MV-4-11 (cell line): ENCODE measurements at regions not wholly inside any gene's neighbourhood (a gene's known extent, or its start where the extent isn't known, plus 50 kb on each side); places are given as distances from the start of the nearest gene placed in this dataset.

Experiments
- DNase-seq: peaks from one replicate; lab custom pipeline; 2025; lab: John Stamatoyannopoulos, UW

DNA sequence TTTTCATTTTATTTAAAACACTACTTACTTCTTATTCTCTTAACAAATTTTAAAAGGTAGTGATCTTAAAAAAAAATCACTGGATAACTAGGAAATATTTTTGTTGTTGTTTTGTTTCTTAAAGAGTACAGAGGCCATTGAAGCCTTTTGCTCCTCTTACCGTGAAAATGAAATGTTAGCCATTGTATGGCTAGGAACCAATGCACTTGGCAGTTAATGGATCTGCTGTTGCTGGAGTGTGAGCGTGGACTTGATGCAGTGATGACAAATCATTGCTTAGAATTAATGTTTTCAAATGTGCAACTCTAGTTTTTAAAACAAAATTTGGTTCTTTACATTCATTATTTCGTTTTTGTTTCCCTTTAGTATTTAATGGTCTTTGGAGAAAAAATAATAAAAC, 162.3 kb downstream of the HAUS1 start:
- no peak for DNase-seq

DNA sequence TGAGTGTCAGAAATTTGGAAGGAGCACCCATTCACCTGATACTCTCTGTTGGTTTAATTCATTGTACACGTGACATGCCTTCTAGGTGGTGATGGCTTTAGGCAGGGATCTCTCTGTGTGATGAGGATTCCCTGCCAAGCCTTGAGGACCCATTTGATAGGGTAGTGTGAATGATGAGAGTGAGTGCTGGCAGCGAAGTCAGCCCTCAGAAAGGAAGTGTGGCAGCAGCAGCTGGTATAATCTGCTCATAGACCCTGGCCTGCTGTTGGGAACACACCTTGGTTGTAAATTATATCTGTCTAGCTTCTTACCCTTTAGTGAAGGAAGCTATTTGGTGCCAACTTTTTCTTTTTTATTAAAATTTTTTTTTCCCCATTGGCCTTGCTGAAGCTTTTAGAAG, 164.5 kb downstream of the HAUS1 start:
- DNase-seq = no peak

GRCh38 chr18:46269275-46269674, 165.1 kb downstream of the HAUS1 start:
- DNase-seq = no peak

DNA sequence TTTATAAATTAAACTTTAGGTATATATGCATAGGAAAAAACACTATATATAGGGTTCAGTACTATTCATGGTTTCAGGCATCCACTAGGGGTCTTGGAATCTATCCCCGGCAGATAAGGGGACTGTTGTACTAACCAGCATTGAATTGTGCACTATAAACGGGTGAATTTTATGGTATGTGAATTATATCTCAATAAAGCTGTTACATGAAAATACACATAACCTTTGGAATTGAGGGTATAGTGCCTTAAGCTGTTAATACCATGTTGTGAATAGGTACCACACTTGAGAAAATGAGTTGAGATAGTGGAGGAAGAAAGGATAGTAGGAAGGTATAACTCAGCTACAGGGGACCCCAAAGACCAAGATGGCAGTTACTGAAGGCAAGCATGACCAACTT, 167.3 kb downstream of the HAUS1 start:
- DNase-seq = no peak

DNA sequence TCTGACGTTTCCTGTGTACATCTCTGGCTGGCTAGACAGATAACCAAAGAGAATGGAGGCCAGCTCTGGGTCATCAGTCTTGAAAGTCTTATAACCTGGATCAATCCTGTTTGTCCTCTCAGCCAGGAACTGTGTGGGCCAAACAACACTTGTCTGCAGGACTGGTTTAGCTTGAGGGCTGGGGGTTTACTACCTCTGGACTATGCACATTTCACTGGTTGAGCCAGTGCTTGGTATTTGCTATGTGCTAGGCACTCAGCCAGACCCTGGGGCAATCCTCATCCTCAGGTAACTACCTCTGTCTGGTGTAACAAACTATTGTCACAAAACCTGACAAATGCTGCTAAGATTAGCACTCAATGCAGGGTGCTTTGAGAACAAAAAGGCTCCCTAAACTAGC, 169.7 kb downstream of the HAUS1 start:
- DNase-seq = no peak

DNA sequence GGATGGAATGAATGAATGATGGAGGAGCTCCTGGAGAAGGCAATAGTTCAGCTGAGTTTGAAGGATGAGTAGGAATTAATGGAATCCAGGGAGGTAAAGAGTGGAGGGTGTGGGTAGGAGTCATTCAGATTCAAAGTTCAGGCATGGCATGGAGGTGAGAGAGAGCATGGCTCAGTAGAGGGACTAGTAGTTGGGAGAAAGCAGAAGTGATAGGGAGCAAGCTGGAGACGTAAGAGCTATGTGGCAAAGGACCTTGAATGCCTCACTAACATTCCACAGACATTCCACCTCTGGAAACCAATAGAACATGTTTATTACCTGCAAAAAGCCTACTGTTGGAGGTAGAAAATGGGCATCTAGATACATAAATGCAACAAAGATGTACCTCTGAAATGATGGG, 170.1 kb downstream of the HAUS1 start:
- no peak for DNase-seq

DNA sequence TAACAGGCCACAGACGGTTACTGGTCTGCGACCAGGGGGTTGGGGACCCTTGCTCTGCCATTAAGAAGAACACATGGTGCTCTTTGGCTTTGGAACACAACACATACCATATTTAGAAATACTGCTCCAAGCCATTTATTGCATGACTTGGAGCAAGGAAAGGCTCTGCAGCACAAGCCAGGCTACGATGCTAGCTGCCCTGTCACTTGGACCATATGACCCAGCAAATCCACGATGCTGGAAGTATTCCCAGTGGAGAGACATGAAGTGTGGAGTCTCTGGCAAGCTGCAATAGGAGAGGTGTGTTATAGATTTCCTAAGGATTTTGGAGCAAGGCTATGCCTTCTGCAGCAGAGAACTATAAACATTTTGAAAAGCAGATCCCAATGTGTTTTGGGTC, 171.2 kb downstream of the HAUS1 start:
- DNase-seq = no peak

GRCh38 chr18:46276748-46277147, 172.6 kb downstream of the HAUS1 start:
- no peak for DNase-seq

- DNase-seq = no peak
Measured at GRCh38 chr18:46278481-46279465, 174.6 kb downstream of the HAUS1 start.

GRCh38 chr18:46279673-46280072, 175.5 kb downstream of the HAUS1 start:
- no peak for DNase-seq

DNA sequence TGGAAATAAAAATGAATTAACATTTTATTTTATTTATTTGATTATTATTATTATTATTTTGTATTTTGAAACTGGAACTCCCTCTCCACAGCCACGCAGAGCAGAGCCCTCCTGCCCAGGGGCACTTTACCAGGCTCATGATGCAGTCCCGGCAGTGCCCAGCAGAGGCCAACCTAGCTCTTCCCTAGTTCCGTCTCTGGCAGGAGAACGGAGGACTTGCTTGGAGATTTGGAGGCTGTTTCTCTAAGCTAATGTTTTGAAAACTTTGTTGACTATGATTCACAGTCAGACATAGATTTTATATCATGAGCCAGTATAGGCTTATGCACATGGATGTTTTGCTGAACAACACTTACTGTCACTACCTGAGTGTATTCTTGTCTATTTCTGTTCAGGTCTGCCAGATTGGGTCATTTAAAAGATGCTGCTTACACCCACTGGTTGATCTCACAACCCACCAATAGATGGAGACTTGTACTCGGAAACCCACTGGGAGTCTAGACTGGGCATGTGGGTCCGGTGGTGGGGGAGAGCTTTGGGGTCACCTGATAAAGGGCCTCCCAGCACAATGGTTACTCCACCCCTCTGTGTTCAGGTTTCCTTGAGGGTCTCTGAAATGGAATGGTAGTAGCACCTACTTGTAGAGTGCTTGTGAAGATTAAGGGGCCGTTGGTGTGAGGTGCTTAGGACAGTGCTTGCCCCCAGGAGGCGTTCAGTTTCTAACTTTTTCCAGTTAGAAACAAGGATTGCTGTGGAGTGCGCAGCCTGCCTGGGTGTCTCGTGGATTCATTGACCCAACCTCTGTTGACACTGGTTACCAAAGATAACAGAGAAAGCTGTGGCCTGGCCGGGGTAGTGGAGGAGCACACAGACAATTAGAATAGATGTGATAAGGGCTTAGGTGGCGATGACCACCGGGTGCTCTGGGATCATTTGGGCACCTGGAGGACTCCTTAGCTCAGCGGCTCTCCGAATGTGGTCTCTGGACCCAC, 177.3 kb downstream of the HAUS1 start:
- peak; percentile 49 for DNase-seq

GRCh38 chr18:46282177-46282570, 178.0 kb downstream of the HAUS1 start:
- no peak for DNase-seq

- DNase-seq = no peak
Measured at GRCh38 chr18:46282646-46283045, 178.5 kb downstream of the HAUS1 start.

- DNase-seq = no peak
Measured at GRCh38 chr18:46283268-46283667, 179.1 kb downstream of the HAUS1 start.

- no peak for DNase-seq
Measured at GRCh38 chr18:46283895-46284295, 179.7 kb downstream of the HAUS1 start.

- DNase-seq = no peak
Measured at GRCh38 chr18:46289463-46289862, 185.3 kb downstream of the HAUS1 start.

DNA sequence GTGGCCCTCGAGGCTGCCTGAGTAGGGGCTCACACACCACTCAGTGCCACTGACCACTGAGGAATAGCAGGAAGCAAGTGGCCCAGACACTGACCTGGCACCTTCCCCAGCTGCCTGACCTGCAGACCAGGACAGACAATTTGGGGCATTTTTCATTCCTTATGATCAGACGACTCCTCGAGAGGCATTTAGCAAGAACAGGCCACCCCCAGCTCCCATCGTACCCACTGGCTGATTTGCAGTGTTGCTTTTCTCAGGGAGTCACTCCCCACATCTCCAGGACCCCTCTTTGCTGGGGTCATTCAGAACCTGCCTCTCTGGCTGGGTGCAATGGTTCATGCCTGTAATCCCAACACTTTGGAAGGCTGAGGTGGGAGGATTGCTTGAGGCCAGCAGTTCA, 185.7 kb downstream of the HAUS1 start:
- no peak for DNase-seq

- no peak for DNase-seq
Measured at GRCh38 chr18:46290440-46291020, 186.3 kb downstream of the HAUS1 start.

DNA sequence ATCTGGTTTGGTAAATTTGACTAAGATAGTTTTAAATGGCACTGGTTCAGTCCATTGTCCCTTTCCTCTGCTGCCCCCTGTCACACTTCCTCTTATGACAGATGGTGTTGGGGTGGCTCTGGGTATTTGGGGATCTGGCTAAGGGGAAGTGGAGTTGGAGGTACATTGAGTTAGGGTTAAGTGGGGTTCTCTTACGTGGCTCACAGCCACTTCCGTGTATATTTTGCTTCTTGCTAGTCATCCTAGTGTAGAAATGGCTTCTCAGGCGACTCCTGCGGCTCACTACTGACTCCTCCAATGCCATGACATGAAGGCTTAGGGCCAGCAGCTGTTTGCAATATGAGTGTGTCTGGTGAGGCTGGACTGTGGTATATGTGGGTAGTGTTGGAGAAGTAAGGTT, 187.0 kb downstream of the HAUS1 start:
- DNase-seq = peak; percentile 95

GRCh38 chr18:46293742-46294181, 189.6 kb downstream of the HAUS1 start:
- no peak for DNase-seq

GRCh38 chr18:46294318-46294717, 190.1 kb downstream of the HAUS1 start:
- peak; percentile 25 for DNase-seq

DNA sequence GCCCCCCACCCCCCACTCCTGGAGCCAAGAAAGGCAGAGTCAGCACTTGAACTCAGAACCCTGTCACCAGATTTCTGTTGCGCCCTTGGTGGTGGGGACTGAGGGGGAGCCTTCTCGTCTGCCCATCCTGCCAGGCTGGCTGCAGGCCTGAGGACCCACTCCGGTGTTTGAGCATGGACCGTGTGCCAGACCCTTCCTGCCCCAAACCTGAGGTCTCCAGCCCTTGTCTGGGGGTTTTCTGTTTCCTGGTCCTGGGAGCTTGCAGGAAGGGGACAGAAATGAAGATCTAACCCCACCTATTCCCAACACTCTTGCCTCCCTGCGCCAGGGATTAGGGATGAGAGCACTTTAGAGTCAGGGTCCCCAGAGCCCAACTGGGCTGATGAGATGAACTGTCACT, 190.6 kb downstream of the HAUS1 start:
- no peak for DNase-seq
